Forelimb muscle (tissue), 1 donor: ENCODE measurements at regions not wholly inside any gene's neighbourhood (a gene's known extent, or its start where the extent isn't known, plus 50 kb on each side); places are given as distances from the start of the nearest gene placed in this dataset.

Experiments used
- DNase-seq: peaks from one replicate; pipeline ENCODE4 v3.0.0-alpha.2; 2013; ENCODE audit warnings: low read depth

DNA sequence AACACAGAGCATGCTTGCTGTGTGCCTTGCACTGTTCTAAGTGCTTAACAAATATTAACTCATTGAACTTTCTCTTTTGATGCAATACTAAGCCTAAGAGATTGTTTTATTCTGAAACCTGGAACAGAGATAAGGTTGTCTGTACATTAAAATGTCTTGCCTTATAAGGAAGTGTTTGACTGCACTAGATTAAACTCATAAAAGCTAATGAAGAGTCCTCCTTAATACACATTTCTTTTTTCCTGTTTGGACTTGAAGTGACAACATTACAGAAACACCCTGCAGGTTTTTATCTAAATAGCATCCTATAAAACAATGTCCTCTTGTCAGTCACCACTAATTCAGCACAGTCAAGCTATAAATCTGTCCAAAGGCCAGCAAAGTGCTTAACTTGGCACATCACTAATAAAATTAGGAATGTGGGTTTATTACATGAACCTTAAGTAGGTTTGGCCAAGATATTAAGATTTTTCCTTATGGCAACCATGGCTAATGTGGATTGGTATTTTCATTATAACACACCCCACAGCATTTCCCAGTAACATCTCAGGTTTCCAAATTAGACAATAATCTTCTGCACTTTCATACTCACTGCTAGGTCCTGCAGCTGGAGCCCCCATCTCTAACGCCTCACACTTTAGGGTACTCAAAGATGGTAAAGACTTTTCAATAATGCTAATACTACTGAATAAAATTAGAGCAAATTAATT lies 389.7 kb downstream of the LMO4 start:
- DNase-seq, result no peak

DNA sequence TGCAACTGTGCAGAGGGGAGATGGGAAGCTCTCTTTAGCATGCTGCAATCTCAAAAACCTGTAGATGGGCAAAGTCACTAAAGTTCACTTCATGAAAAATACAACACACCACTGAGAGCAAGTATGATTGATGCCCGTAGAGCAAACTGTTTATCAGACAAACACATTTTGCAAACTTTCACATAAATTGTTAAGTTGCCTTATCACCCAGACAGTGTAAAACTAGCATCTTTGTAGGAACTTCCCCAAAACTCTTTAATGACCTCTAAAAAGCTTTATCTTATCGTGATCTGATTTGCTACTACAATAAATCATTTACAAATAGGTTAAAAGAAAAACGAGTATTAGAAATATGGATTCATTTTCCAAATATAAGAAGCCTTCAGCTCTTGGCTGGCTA lies 391.0 kb downstream of the LMO4 start:
- no peak for DNase-seq

DNA sequence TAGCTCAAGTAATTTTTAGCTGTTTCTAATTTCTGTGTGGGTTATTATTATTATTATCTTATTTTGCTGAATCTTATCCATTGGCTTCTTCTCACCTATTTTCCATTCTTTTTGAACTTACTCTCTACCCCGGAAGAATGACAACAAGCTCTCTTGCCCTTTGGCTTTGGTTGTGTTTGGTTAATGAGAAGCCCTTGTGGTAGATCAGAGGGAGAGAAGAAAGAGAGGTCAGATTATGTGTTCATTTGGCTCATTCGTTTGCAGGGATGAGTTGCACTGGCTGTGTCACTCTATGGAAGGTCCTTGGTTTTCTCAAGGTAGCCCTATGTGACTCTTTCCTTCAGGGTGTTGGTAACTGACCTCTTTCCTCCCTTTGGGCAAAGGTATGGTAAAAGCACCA lies 391.9 kb downstream of the LMO4 start:
- DNase-seq, result no peak

DNA sequence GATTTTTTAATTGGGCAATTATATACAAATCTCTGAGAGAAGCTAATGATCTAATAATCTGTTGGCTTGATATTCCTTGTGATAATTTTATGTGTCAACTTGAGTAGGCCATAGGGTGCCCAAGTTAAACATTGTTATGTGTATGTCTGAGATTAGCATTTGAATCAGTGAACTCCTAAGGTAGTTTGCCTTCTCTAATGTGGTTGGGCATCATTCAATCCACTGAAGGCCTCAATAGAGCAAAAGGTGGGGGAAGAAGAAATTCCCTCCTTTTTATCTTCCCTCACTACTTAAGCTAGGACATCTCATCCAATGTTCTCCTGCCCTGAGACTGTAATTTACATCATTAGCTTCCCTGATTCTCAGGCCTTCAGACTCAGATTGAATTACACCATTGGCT lies 394.5 kb downstream of the LMO4 start:
- DNase-seq, result no peak

DNA sequence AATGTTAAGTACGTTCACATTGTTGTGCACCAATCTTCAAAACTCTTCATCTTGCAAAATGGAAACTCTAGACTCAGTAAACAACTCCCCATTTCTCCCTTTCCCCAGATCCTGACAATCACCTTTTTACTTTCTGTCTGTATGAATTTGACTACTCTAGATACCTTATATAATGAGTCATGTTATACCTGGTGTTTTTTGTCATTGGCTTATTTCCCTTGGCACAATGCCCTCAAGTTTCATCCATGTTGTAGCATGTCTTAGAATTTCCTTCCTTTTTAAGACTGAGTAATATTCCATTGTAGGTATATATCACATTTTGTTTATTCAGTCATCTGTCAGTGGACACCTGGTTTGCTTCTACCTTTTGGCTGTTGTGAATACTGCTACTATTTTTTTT lies 399.5 kb downstream of the LMO4 start:
- no peak for DNase-seq

DNA sequence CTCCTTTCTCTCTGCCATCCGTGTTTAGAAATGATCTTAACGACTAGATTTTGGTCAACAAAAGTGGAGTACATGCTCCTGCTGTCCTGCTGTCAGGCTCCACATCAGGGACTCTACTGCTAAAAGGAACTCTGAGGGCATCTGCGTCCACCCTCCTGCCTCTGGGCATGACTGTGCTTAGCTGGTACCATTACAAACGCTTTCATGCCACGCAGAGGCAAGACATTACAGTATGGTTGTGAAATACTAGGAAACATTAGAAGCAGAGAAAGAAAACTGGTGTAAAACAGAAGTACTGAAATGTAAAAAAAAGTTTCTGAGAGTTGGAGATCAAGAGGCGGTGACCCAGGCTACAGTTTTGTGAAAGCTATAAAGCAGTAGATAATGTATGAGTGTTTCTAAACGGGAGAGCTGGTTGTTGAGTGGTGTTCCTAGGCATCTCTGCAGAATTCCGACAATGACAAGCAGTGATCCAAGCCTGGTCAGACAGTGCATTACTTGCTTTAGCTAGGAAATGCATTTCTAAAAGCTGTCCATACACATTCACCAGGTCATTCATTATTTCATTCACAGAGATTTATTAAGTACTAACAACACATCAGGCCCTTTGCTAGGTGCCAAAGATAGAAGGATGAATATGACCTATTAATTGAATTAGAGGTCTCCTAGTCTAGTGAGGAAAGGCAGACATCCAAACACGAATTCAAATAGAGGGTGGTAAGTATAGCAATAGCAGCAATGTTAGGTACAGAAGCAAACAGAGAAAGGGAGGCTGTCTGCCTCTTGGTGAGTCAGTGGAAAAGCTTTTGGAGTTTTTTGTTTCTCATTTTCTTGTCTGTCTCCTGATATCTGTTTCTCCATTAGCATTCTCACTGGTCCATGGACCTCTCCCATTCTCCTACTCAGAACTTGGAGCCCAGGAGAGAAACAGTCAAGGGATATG lies 401.9 kb downstream of the LMO4 start:
- no peak for DNase-seq

DNA sequence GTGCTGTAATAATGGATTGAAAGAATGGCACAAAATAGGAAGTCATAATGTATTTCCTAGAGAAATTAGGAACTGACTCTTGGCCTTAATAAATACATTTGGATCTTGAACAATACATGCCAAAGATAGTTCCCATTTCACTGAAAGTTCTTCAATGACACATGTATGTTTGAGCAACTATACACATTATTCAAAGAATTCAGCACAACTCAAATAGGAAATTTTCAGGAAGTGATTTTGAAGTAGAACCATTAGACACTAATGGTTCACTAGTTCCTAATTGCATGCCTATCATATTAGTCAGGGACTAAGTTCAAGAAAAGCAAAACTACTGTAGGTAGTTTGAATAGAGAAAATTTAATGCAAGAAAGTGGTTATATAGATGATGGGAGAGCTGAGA lies 404.7 kb downstream of the LMO4 start:
- DNase-seq, result no peak

DNA sequence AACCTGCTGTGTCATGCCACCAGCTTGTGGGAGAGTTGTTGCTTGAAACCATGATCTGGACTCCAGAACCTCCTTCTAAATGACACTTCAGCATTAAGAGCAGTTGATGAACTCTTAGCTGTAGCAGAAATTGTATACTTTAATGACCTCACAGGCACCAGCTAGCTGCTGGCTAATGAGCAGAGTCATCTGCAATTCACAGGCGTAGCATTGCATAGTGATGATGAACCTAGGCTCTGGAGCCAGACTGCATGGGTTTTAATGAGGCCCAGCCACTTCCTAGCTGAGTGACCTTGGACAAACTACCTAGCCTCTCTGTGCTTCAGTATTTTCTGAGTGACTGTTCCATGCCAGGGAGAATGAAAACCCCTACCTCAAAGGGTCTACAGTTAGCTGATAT lies 407.1 kb downstream of the LMO4 start:
- DNase-seq, result no peak

DNA sequence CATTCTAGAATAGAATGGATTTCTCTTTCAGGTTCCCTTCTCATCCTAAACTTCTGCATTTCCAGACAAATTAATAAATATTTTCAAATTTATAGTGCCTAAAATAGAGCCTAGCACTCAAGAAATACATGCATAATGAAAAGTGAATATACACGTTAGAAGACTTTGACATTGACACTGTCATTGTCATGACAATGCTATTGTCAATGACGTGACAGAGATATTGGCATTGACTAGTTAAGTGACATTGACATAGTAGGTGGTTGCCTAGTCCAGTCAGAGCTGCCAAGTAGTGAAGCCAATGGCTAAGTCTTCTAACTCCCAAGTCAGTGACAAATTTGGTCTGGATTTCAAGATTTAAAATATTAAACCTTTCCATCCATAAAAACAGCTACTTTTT lies 410.5 kb downstream of the LMO4 start:
- DNase-seq, result no peak

DNA sequence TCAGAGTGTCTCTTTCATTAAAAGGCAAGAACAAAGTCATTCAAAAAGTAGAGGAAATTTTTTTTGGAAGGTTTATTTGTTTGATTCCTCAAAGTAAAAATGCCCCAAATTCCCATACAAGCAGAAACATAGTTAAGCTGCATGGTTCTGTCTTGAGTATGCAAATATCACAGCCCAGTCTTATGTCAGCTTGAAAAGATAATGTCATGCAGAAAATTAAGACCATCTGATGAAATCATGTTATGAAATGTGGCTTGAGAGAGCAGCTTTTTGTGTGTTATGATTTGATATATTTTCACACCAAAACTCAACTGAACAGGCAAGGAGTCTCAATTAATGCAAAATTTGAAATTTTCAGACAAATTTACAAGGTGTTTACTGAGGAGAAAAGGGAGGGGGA lies 411.0 kb downstream of the LMO4 start:
- DNase-seq, result no peak

DNA sequence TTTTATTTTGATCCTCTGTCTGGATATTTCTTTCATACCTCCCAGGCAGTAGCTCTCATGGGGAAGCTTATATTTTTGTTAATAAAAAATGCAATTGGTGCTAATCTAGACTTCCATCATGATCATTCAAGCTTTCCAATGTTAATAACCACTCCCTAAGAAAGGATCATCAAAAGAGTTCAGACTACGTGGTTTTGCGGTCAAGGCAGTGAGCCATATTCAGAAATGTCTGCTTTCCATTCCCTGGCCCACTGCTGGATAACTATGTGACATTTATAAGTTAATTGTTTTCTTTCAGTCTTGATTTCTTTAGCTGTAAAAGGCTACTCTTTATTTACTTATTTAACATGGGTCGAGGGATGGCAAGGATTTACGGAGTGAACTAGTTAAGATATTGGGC lies 414.6 kb downstream of the LMO4 start:
- DNase-seq, result no peak

DNA sequence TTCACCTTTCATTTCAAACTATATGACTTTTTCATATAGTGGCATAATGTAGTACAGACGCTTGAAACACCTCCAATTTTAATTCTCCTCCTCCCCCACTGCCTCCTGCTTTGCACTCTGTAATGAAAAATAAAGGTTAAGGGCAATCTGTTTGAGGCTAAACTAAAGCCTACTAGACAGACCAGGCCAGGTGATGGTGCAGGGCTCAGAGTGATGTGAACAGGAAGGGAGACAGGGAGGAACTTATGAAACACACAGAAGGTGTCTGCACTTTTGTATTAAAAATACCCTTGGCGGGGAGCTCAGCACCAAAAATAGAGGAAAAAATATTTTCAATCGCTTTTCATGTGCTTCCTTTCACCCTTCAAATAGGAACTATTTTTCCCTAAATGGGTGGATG lies 415.4 kb downstream of the LMO4 start:
- no peak for DNase-seq

DNA sequence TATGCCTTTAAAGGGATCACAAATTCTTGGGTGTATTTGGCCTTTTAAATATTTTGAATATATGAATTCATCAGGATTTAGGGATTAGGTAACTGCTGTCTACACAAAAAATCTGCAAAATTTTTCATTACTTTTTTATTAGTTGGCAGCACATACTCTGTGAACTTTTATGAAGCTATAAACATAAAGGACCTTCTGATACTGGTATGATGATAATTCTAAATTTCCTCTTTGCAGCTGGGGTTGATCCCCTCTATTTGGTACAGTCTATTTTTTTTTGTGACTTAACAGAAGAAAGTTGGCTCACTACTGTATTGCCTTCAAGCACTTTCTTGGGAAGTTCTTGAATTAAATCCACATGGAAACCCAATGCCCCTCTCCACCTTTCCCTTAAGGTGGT lies 416.1 kb downstream of the LMO4 start:
- no peak for DNase-seq

DNA sequence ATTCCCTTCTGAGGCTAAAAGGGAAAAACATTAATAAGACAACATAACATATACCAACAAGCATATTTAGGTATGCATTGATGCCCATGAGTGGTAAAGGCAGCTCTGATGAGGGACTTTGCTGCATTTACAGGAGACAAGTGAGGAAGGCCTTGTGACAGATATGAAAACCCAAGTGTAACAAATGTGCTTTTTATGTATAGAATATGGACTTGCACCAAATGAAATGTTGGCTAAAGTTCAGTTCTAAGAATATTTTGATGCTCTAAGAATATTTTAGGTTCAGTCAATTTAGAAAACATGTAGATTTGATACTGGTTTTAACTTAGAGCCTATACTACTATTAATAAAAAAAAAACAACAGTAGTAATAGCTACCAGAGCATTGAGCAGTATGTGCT lies 424.7 kb downstream of the LMO4 start:
- DNase-seq, result no peak

DNA sequence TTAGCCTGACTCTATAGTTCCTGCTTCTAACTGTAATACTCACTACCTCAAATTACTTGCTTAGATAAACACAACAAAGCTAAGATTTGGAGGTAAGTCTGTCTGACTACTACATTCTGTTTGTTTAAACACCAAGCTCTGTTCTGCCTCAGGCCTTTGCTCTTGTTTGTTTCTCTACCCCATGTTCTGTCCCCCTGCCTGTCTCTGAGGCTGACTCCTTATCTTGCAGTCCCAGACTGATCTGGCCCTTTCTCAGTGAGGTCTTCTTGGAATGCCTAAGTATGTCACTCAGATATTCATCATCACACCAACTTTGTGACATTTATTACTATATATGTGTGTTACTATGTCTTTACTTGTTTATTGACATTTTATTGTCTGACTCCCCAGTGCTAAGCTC lies 425.5 kb downstream of the LMO4 start:
- DNase-seq, result no peak

DNA sequence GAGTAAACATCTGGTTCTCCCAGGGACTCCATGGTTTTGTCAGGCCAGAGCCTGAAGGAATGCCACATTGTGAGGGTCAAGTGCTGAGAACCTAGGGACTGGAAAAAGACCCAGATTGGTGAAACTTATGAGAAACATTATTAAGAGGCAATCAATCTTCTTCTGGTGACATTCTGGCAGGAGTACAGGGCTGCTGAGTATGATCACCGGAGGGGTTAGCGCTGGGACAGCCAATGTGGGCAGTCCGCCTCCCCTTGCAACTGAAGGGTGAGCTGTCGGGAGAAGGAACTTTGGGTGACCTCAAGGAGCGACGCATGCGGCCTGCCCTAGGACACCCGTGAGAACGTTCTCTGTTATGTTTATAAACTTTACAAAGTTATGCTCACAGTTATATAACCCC lies 429.0 kb downstream of the LMO4 start:
- no peak for DNase-seq

DNA sequence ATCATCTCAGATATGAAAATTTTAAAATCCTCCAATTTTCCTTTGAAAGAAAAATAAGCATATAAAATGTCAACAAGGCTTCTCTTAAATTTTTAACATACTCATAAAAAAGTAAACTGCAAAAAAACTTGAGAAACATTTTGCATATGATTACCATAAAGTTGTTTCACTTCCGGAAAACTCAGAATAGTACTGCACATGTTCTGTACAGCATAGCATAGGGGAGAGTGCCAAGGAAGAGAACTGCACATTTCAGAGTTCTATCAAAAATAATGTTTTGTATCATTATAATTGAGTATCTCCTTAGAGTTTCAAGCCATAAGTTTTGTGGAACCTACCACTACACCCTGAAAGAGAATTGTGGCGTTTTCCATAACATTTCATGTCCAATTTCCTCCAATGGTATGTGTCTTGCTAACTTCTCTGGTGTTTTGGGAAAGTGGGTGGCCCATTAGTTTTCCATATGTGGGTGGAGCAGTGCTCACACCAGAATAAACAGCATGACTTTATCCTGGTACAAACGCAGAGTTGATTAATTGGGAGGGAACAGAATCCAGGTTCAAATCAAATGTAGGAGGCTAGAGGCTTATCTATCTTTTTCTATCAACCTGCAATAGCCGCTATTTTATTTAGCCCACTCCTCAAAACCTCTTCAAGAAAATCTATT lies 430.9 kb downstream of the LMO4 start:
- DNase-seq, result no peak

DNA sequence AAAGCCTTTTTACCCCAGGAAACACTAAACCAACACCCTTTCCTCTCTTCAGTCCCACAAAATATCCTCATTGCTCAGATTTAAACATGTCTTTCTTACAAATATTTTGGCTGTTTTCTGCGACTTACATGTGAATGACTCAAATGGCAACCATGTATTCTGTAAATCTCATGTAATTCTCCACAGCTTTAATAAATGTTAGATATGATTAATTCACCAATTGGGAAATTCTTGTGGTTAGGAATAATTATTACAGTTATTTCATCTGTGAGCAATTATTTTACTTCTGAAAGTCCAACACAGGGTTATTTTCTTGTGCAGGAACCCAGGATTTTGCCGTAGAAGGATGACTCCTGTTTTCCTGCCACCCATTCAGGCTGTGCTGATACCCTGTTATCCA lies 431.5 kb downstream of the LMO4 start:
- DNase-seq, result no peak

DNA sequence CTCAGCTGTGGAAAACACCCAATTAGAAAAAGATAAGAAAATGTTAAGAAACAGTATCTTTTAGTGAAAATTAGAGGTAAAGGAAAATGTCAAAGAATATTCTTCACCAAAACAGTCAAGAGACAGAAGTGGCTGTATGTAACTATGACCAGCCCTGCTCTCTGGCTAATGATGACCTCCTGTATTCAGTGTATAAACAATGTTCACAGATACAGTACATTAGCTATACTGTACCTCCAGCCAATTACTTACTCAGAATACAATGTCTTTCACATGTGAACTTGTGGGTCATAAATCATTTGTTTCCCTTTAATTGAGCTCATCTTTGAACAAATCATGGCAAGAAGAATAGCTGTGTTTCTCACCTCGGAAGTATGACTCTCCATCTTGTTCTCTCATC lies 432.0 kb downstream of the LMO4 start:
- no peak for DNase-seq

DNA sequence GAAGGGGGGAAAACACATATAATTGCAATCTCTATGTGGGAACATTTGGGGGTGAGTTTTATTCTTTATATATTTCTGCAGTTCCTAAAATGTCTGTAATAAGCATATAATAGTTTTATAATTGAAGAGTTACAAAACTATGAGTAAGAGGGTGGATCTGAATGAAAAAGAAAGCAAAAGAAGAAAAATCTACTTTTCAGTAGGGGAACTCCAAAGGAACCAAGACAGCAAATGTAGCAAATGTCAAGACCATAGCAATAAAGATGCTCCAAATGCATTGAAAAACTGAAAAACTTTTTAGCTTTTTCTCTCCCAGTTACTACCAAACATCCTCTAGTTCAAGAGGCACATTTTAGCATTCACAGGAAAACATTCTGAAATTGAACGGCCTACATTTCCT lies 434.8 kb downstream of the LMO4 start:
- DNase-seq, result no peak

DNA sequence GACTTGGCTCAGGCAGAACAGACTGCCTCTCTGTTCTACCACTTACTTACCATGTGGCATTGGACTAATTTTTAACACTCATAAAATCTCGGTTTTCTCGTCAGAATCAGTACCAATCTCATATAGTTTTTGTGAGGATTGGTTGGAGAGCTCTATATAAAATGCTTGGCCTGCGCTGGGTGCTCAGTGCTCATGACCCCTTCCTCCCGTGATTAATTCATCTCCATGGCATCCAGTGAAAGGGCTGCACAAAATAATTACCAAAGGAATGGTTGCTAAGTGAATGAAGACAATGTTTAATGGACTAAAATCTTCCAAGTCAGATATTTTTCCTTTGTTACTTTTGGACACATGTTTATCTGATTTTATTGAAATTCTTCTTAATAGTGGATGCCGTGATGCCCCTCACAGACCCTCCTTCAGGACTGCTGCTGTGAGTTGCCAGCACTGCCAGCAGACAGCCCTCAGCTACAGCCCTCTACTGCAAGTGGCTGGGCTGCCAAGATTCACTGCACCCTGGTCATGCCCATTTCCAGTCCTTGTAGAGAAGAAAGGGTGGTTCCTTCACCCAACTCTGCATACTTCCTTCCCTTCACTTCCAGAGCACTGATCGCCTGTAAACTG lies 436.5 kb downstream of the LMO4 start:
- DNase-seq, result no peak

DNA sequence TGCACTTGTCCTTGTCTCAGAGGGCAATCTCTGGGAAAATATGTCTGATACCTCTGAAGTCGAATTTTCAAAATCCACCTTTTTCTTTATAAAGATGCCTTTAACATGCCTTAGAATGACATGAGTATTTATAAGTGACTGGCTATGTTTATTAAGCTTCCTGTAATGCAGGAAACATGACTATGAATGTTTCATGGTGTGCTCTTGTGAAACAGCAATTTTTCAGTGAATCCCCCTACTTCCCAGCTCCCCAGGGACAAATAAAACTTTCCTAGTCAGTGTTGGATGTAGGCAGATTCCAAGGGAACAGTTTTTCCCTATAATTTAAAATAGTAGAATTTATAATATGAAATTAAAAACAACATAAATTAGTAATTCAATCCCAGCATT lies 437.0 kb downstream of the LMO4 start:
- DNase-seq, result no peak
